ENCODE measurements at regions not wholly inside any gene's neighbourhood (a gene's known extent, or its start where the extent isn't known, plus 50 kb on each side); places are given as distances from the start of the nearest gene placed in this dataset.
"Not testable (repeated sequence)": the region's sequence is repeated elsewhere in the genome, so short reads cannot be mapped to it uniquely, and the experiment has no call there.

DNA sequence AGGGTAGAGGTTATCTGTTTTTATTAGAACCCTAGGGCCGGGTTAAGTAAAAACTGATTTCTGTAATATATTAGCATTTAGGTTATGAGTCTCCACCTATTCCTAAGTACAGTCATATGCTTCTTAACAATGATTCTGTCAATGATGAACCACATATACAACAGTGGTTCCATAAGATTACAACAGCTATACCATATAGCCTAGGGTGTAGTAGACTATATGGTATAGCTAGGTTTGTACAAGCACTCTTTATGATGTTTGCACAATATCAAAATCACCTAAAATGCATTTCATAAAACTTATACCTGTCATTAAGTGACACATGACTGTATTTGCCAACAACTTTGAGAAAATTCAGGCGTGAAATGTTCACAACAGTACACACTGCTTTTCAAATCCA, 110.6 kb downstream of the RPL10L start:
- H3K9me2 ChIP-seq (ENCODE audit: insufficient read depth, low read length), result no peaks in the 10 kb centered on the region
- intact Hi-C loops (cut with micrococcal nuclease; ENCODE audit: unreplicated experiment), result no loop called here
- H3K9me3 ChIP-seq (ENCODE audit: low read length), result no peaks in the 10 kb centered on the region
- no peak overlapping the region for H3K27ac ChIP-seq (ENCODE audit: low read depth, low read length, poor library complexity, severe bottlenecking)
- H3K36me3 ChIP-seq (ENCODE audit: insufficient read depth, low read length), result no peaks in the 10 kb centered on the region
- H3K4me1 ChIP-seq (ENCODE audit: insufficient read depth, low read length, poor library complexity, severe bottlenecking), result no peaks in the 10 kb centered on the region
- POLR2A ChIA-PET, result no interaction called here
- CTCF ChIA-PET (ENCODE audit: unreplicated experiment), result no interaction called here
- no peak overlapping the region for H2AFZ ChIP-seq (ENCODE audit: low read length)
- no TSS peak for BruUV-seq (replicated peaks)
- no peak for DNase-seq (ENCODE audit: low spot score)
- H3K79me2 ChIP-seq (ENCODE audit: insufficient read depth, low read depth, low read length), result no peaks in the 10 kb centered on the region
- no peak for TF ChIP-seq EZH2phosphoT487 (IDR thresholded peaks at IDR 0.05; ENCODE audit: borderline replicate concordance, low read depth, low read length)
- TF ChIP-seq, protein P1, sequence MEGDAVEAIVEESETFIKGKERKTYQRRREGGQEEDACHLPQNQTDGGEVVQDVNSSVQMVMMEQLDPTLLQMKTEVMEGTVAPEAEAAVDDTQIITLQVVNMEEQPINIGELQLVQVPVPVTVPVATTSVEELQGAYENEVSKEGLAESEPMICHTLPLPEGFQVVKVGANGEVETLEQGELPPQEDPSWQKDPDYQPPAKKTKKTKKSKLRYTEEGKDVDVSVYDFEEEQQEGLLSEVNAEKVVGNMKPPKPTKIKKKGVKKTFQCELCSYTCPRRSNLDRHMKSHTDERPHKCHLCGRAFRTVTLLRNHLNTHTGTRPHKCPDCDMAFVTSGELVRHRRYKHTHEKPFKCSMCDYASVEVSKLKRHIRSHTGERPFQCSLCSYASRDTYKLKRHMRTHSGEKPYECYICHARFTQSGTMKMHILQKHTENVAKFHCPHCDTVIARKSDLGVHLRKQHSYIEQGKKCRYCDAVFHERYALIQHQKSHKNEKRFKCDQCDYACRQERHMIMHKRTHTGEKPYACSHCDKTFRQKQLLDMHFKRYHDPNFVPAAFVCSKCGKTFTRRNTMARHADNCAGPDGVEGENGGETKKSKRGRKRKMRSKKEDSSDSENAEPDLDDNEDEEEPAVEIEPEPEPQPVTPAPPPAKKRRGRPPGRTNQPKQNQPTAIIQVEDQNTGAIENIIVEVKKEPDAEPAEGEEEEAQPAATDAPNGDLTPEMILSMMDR (conservative IDR thresholded peaks at IDR 0.05; ENCODE audit: low read length), result no peak
- H3K4me3 ChIP-seq (ENCODE audit: low read depth, low read length, poor library complexity, severe bottlenecking), result no peak overlapping the region
- H3K4me2 ChIP-seq (ENCODE audit: low read length), result no peak overlapping the region
- no peaks in the 10 kb centered on the region for H4K20me1 ChIP-seq (ENCODE audit: insufficient read depth, low read length)

DNA sequence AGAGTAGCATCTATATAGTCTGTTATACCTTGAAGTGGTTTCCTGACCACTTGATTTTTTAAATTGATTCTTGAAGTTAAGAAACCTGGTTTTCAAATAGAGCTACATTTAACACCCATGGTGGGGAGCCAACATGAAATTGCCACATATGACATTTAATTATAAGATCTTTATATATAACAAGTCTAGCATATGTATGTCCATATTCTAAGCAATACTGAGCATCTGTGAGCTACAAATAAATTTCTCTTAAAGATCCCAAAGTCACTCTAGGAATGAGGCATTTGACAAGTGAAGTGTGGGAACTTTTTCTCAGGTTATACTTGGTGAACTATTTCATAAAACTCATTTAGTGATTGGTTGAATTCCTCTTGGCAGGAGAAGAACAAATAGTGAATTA, 132.5 kb downstream of the RPL10L start:
- ChIA-PET POLR2A (no interaction called here), CTCF (ENCODE audit: unreplicated experiment) (no interaction called here)
- Histone ChIP-seq H2AFZ (ENCODE audit: low read length) (no peak overlapping the region), H3K4me1 (ENCODE audit: insufficient read depth, low read length, poor library complexity, severe bottlenecking) (no peaks in the 10 kb centered on the region), H3K9me2 (ENCODE audit: insufficient read depth, low read length) (no peaks in the 10 kb centered on the region), H3K79me2 (ENCODE audit: insufficient read depth, low read depth, low read length) (no peaks in the 10 kb centered on the region), H3K36me3 (ENCODE audit: insufficient read depth, low read length) (no peaks in the 10 kb centered on the region), H3K4me2 (ENCODE audit: low read length) (no peak overlapping the region), H3K27ac (ENCODE audit: low read depth, low read length, poor library complexity, severe bottlenecking) (no peak overlapping the region), H3K4me3 (ENCODE audit: low read depth, low read length, poor library complexity, severe bottlenecking) (no peak overlapping the region), H4K20me1 (ENCODE audit: insufficient read depth, low read length) (no peaks in the 10 kb centered on the region), H3K9me3 (ENCODE audit: low read length) (no peaks in the 10 kb centered on the region)
- TF ChIP-seq EZH2phosphoT487 (IDR thresholded peaks at IDR 0.05; ENCODE audit: borderline replicate concordance, low read depth, low read length), result no peak
- TF ChIP-seq, protein P1 (conservative IDR thresholded peaks at IDR 0.05; ENCODE audit: low read length), result no peak
- DNase-seq (ENCODE audit: low spot score), result no peak
- BruUV-seq (replicated peaks), result no TSS peak
- intact Hi-C loops (cut with micrococcal nuclease; ENCODE audit: unreplicated experiment), result no loop called here

DNA sequence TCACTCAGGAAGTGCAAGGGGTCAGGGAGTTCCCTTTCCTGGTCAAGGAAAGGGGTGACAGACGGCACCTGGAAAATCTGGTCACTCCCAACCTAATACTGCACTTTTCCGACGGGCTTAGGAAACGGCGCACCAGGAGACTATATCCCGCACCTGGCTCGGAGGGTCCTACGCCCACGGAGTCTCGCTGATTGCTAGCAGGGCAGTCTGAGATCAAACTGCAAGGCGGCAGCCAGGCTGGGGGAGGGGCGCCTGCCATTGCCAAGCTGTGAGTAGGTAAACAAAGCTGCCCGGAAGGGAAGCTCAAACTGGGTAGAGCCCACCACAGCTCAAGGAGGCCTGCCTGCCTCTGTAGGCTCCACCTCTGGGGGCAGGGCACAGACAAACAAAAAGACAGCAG, 142.8 kb downstream of the RPL10L start:
- H3K4me2 ChIP-seq (ENCODE audit: low read length); H3K4me3 ChIP-seq (ENCODE audit: low read depth, low read length, poor library complexity, severe bottlenecking); CTCF ChIA-PET (ENCODE audit: unreplicated experiment); POLR2A ChIA-PET; DNase-seq (ENCODE audit: low spot score); intact Hi-C loops (cut with micrococcal nuclease; ENCODE audit: unreplicated experiment); H4K20me1 ChIP-seq (ENCODE audit: insufficient read depth, low read length); H3K9me2 ChIP-seq (ENCODE audit: insufficient read depth, low read length); BruUV-seq (replicated peaks); H3K27ac ChIP-seq (ENCODE audit: low read depth, low read length, poor library complexity, severe bottlenecking); H3K4me1 ChIP-seq (ENCODE audit: insufficient read depth, low read length, poor library complexity, severe bottlenecking); H2AFZ ChIP-seq (ENCODE audit: low read length); H3K79me2 ChIP-seq (ENCODE audit: insufficient read depth, low read depth, low read length); H3K9me3 ChIP-seq (ENCODE audit: low read length); H3K36me3 ChIP-seq (ENCODE audit: insufficient read depth, low read length): not testable (repeated sequence)
